ENCODE measurements at regions not wholly inside any gene's neighbourhood (a gene's known extent, or its start where the extent isn't known, plus 50 kb on each side); places are given as distances from the start of the nearest gene placed in this dataset.
"Not testable (repeated sequence)": the region's sequence is repeated elsewhere in the genome, so short reads cannot be mapped to it uniquely, and the experiment has no call there.

- TF ChIP-seq, protein P1, sequence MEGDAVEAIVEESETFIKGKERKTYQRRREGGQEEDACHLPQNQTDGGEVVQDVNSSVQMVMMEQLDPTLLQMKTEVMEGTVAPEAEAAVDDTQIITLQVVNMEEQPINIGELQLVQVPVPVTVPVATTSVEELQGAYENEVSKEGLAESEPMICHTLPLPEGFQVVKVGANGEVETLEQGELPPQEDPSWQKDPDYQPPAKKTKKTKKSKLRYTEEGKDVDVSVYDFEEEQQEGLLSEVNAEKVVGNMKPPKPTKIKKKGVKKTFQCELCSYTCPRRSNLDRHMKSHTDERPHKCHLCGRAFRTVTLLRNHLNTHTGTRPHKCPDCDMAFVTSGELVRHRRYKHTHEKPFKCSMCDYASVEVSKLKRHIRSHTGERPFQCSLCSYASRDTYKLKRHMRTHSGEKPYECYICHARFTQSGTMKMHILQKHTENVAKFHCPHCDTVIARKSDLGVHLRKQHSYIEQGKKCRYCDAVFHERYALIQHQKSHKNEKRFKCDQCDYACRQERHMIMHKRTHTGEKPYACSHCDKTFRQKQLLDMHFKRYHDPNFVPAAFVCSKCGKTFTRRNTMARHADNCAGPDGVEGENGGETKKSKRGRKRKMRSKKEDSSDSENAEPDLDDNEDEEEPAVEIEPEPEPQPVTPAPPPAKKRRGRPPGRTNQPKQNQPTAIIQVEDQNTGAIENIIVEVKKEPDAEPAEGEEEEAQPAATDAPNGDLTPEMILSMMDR (IDR thresholded peaks at IDR 0.05), result not testable (repeated sequence)
- TF ChIP-seq EZH2, EZH2phosphoT487 (IDR thresholded peaks at IDR 0.05): not testable (repeated sequence)
These were observed 517.9 kb downstream of the KCNJ18 start for GRCh38 chr17:22210212-22210611.

All from neural progenitor cell (in vitro differentiated cells).